ENCODE measurements at regions not wholly inside any gene's neighbourhood (a gene's known extent, or its start where the extent isn't known, plus 50 kb on each side); places are given as distances from the start of the nearest gene placed in this dataset.
"Not testable (repeated sequence)": the region's sequence is repeated elsewhere in the genome, so short reads cannot be mapped to it uniquely, and the experiment has no call there.

- Histone ChIP-seq H3K36me3 (ENCODE audit: control insufficient read depth in 4 of 4, insufficient read depth in 4 of 4, low read length in 4 of 4) (no peaks in the 10 kb centered on the region), H3K9ac (ENCODE audit: insufficient read depth in 1 of 2, low read length in 2 of 2) (no peak overlapping the region), H3K9me3 (ENCODE audit: control insufficient read depth in 4 of 4, insufficient read depth in 3 of 4, low read length in 3 of 4) (peaks cover 0 to 7% (median 1%) of the 10 kb centered on the region in 4 donors), H3K4me3 (no peak overlapping the region), H3K27me3 (ENCODE audit: control insufficient read depth in 3 of 3, insufficient read depth in 3 of 3, low read length in 2 of 3) (no peaks in the 10 kb centered on the region), H3K27ac (ENCODE audit: low read depth in 1 of 2, low read length in 1 of 2) (no peak overlapping the region), H3K4me1 (ENCODE audit: control insufficient read depth in 5 of 5, insufficient read depth in 5 of 5, low read length in 5 of 5) (no peaks in the 10 kb centered on the region)
- DNase-seq, result no peak
- no peak for TF ChIP-seq CTCF (IDR thresholded peaks at IDR 0.05; ENCODE audit: control extremely low read depth, extremely low read depth)
- ATAC-seq (ENCODE audit: insufficient read depth, low FRiP score), result no peak
These were observed 737.4 kb downstream of the DNAH5 start for GRCh38 chr5:13207112-13207511.

DNA sequence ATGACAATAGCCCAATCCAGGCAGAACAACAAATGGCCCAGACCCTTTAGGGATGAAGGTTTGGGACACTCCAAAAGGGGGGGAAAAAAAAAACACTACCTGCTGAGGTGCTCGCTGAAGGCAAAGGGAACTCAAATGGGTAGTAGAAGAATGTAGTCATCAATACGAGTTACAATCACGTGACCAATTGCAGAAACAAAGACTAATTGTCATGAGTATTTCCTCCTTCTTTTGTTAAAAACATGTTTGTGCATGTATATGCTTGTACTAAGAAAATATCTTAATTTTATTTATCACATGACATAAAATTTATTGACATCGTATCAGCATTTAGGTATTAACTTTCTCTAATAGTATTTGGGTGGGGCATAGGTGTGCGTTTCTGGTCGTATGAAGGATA, 743.5 kb downstream of the DNAH5 start:
- no peaks in the 10 kb centered on the region for H3K36me3 ChIP-seq (ENCODE audit: control insufficient read depth in 4 of 4, insufficient read depth in 4 of 4, low read length in 4 of 4)
- H3K9ac ChIP-seq (ENCODE audit: insufficient read depth in 1 of 2, low read length in 2 of 2), result no peak overlapping the region
- H3K27me3 ChIP-seq (ENCODE audit: control insufficient read depth in 3 of 3, insufficient read depth in 3 of 3, low read length in 2 of 3), result no peaks in the 10 kb centered on the region
- TF ChIP-seq CTCF (IDR thresholded peaks at IDR 0.05; ENCODE audit: control extremely low read depth, extremely low read depth), result no peak
- DNase-seq, result no peak
- peaks cover 0 to 13% (median 4%) of the 10 kb centered on the region in 4 donors for H3K9me3 ChIP-seq (ENCODE audit: control insufficient read depth in 4 of 4, insufficient read depth in 3 of 4, low read length in 3 of 4)
- H3K4me1 ChIP-seq (ENCODE audit: control insufficient read depth in 5 of 5, insufficient read depth in 5 of 5, low read length in 5 of 5), result no peaks in the 10 kb centered on the region
- WGBS, 2 donors, result 82 to 88% methylated on average over 6 of the region's 6 CpGs
- no peak overlapping the region for H3K4me3 ChIP-seq
- no peak overlapping the region for H3K27ac ChIP-seq (ENCODE audit: low read depth in 1 of 2, low read length in 1 of 2)
- no peak for ATAC-seq (ENCODE audit: insufficient read depth, low FRiP score)

DNA sequence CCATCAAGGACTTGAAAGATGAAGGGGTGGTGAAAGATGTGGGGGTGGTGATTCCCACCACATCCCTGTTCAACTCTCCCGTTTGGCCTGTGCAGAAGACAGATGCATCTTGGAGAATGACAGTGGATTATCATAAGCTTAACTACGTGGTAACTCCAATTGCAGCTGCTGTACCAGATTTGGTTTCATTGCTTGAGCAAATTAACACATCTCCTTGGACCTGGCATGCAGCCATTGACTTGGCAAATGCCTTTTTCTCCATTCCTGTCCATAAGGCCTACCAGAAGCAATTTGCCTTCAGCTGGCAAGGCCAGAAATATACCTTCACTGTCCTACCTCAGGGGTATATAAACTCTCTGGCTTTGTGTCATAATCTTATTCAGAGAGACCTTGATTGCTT, 746.3 kb downstream of the DNAH5 start:
- not testable (repeated sequence) for H3K27me3 ChIP-seq (ENCODE audit: control insufficient read depth in 3 of 3, insufficient read depth in 3 of 3, low read length in 2 of 3); DNase-seq; H3K4me3 ChIP-seq; H3K4me1 ChIP-seq (ENCODE audit: control insufficient read depth in 5 of 5, insufficient read depth in 5 of 5, low read length in 5 of 5); ATAC-seq (ENCODE audit: insufficient read depth, low FRiP score); H3K9ac ChIP-seq (ENCODE audit: insufficient read depth in 1 of 2, low read length in 2 of 2); H3K36me3 ChIP-seq (ENCODE audit: control insufficient read depth in 4 of 4, insufficient read depth in 4 of 4, low read length in 4 of 4); H3K27ac ChIP-seq (ENCODE audit: low read depth in 1 of 2, low read length in 1 of 2)
- WGBS, 2 donors, result 64 to 82% methylated on average over 2 of the region's 2 CpGs
- peaks cover 0 to 13% (median 4%) of the 10 kb centered on the region in 4 donors for H3K9me3 ChIP-seq (ENCODE audit: control insufficient read depth in 4 of 4, insufficient read depth in 3 of 4, low read length in 3 of 4)

- DNase-seq (no peak), ATAC-seq (ENCODE audit: insufficient read depth, low FRiP score) (no peak)
- no peak for TF ChIP-seq CTCF (IDR thresholded peaks at IDR 0.05; ENCODE audit: control extremely low read depth, extremely low read depth)
- Histone ChIP-seq H3K9ac (ENCODE audit: insufficient read depth in 1 of 2, low read length in 2 of 2) (no peak overlapping the region), H3K27ac (ENCODE audit: low read depth in 1 of 2, low read length in 1 of 2) (no peak overlapping the region), H3K4me1 (ENCODE audit: control insufficient read depth in 5 of 5, insufficient read depth in 5 of 5, low read length in 5 of 5) (no peaks in the 10 kb centered on the region), H3K9me3 (ENCODE audit: control insufficient read depth in 4 of 4, insufficient read depth in 3 of 4, low read length in 3 of 4) (no peaks in the 10 kb centered on the region), H3K27me3 (ENCODE audit: control insufficient read depth in 3 of 3, insufficient read depth in 3 of 3, low read length in 2 of 3) (no peaks in the 10 kb centered on the region), H3K36me3 (ENCODE audit: control insufficient read depth in 4 of 4, insufficient read depth in 4 of 4, low read length in 4 of 4) (no peaks in the 10 kb centered on the region), H3K4me3 (no peak overlapping the region)
- whole genome bisulfite sequencing, 2 donors, result 37 to 62% methylated on average over 4 of the region's 4 CpGs
These were observed 755.0 kb downstream of the DNAH5 start for GRCh38 chr5:13189532-13189931.

Data from lung (tissue), 11 donors.